ENCODE measurements at regions not wholly inside any gene's neighbourhood (a gene's known extent, or its start where the extent isn't known, plus 50 kb on each side); places are given as distances from the start of the nearest gene placed in this dataset.

GRCh38 chr5:89934069-89934468, 475.5 kb downstream of the CETN3 start:
- TF ChIP-seq POLR2A (IDR thresholded peaks at IDR 0.05; ENCODE audit: low read depth, low read length) (no peak), TAF1 (IDR thresholded peaks at IDR 0.05; ENCODE audit: low read depth, low read length) (no peak), PAX5 (IDR thresholded peaks at IDR 0.05; ENCODE audit: insufficient read depth, low read length, severe bottlenecking) (no peak), POLR2AphosphoS5 (IDR thresholded peaks at IDR 0.05; ENCODE audit: low read depth, low read length) (no peak), SPI1 (IDR thresholded peaks at IDR 0.05; ENCODE audit: low read depth, low read length) (no peak)
